CMK (cell line): ENCODE measurements at regions not wholly inside any gene's neighbourhood (a gene's known extent, or its start where the extent isn't known, plus 50 kb on each side); places are given as distances from the start of the nearest gene placed in this dataset.
"Not testable (repeated sequence)": the region's sequence is repeated elsewhere in the genome, so short reads cannot be mapped to it uniquely, and the experiment has no call there.

Experiments
- DNase-seq: peaks from one replicate; pipeline ENCODE4 v3.0.0-alpha.2; 2010; ENCODE audit warnings: low read depth

DNA sequence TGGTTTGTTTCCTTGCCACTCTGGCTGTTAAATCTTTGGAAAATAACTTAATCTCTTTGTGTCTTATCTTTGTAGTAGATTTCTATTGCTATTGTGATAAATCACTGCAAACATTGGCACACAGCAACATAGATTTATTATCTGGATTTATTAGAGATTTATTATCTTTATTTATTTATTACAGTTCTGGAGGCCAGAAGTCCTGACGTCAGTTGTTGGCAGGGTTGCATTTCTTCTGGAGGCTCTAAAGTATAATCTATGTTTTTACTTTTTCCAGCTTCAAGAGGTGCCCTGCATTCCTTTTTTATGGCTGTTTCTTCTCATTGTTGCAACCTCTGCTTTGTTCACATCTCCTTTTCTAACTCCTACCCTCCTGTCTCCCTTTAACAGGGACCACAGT is 542.8 kb downstream of the GRXCR1 start:
- no peak for DNase-seq

DNA sequence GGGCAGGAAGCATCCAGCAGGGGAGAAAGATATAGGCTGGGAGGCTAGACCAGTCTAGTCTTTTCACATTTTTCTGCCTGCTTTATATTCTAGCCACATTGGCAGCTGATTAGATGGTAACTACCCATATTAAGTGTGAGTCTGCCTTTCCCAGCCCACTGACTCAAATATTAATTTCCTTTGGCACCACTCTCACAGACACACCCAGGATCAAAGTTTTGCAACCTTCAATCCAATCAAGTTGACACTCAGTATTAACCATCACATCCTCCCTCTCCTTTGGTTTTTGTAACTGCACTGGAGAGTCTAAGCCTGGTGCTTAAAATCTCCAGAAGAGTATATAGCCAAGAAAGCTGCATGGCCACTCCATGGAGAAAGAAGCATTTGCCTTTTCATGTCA is 560.4 kb downstream of the GRXCR1 start:
- no peak for DNase-seq

- no peak for DNase-seq
These were observed 563.9 kb downstream of the GRXCR1 start for GRCh38 chr4:43456383-43456782.

DNA sequence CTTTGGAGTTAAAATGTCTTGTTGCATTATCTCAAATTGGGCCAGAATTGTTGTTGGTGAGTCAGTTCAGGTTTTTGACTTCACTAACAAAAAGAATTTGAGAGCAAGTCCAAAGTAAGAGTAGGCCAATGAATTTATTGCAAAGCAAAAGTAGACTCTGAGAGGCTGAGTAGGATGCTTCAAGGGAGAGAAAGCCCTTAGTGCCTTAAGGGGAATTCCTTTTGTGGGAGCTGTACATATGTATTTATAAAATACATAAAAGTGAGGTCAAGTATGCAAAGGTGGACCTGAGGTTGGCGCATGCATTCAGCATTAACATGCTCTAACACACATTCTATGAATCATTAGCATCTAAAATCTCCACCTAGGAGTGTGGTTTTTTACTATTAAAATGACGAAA is 565.4 kb downstream of the GRXCR1 start:
- DNase-seq, result no peak

GRCh38 chr4:43458293-43458692 is 565.8 kb downstream of the GRXCR1 start:
- DNase-seq, result no peak

DNA sequence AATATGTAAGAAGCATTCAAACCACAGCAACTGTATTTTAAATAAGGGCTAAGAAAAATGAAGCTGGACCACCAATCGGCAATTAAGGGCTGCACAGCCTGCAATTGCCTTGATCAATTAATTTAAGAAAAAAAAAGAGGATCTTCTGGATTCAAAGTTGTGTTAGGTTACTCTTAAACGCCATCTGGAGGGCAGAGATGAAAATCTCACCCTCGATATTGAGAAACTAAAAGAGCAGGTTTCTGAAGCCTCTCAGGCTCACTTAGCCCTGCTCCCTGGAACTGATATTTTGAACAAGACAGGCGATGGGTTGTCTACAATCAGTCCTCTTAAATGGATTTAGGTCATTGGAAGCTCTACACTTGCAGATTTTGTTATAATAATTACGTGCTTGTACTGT is 579.4 kb downstream of the GRXCR1 start:
- DNase-seq, result no peak

DNA sequence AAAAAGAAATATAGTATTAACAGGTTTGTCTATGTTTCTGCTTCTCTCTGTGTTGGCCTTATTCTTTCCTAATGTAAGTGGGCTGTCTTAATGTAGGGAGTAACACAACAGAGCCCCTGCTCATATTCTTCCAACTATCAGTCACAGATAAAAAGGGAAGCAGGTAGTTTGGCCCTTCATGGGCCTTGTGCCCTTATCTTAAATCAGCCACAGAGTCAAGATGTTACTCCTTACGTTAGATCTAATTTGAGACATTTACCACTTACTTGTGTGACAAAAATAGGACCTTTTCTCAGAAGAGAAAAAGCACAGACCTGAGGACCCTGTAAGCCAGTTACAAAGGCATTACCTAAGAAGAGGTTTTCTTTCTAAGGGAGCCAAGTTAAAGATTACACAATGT is 589.0 kb downstream of the GRXCR1 start:
- no peak for DNase-seq

DNA sequence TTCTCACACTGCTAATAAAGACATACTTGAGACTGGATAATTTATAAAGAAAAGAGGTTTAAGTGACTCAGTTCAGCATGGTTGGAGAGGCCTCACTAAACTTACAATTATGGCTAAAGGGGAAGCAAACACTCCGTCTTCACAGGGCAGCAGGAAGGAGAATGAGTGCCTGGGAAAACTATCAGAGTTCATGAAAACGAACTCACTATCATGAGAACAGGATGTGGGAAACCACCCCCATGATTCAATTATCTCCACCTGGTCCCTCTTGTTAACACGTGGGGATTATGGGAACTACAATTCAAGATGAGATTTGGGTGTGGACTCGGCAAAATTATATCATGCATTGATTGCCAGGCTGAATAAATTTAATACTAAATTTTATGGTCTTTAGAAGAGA is 592.7 kb downstream of the GRXCR1 start:
- DNase-seq, result no peak

GRCh38 chr4:43496188-43496587 is 603.7 kb downstream of the GRXCR1 start:
- DNase-seq, result no peak

- no peak for DNase-seq
These were observed 604.1 kb downstream of the GRXCR1 start for GRCh38 chr4:43496602-43497001.

GRCh38 chr4:43505823-43506222 is 613.3 kb downstream of the GRXCR1 start:
- not testable (repeated sequence) for DNase-seq

DNA sequence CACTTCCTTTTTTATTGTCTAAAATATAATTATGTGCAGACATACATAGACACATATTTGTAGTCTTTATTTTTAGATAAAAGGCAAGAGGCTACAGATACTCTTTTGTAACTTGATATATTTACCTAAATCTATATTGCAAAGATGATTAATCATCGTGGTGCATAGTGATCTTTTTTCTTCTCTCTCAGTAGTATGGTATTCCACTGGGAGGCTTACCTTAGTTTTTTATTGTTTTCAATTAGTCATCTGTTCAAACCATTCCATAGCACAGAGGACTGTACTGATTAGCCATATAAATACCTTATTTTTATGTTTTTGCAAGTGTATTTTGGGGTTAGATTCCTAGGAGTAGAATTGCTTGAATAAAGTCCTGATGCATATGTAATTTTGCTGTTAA is 619.7 kb downstream of the GRXCR1 start:
- DNase-seq, result no peak

DNA sequence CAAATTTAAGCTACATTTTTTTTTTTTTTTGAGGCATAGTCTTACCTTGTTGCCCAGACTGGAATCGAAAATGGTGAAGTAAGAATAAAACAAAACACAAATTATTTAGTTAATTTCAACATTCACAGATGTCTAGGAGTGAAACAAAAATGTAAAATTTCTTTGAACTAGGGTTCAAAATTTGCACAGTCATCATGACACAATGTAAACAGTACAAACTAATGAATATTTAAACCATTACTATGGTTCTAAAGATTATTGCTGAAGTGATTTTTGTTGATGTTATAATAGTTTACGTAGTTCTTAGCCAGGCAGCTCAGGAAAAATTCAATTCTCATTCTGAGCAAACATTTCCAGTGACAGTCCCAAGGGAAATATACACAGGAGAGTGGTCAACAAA is 633.1 kb downstream of the GRXCR1 start:
- no peak for DNase-seq

DNA sequence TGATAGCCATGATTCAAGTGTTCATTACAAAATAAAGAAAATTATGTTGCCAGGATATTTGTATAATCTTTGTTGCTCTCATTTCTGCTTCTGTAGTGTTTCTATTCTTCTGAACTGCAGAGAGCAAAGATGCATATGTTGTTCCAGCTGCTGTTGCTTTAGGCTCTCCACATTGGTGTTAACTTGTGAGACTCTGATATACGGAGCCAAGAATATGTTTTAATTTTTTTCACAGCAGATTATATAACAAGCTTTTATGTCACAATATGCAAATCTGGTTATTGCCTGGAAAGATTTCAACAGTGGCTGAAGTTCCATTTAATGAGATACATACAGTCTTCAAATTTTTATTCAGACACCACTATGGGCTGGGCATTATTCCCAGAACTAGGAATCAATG is 655.0 kb downstream of the GRXCR1 start:
- DNase-seq, result no peak

DNA sequence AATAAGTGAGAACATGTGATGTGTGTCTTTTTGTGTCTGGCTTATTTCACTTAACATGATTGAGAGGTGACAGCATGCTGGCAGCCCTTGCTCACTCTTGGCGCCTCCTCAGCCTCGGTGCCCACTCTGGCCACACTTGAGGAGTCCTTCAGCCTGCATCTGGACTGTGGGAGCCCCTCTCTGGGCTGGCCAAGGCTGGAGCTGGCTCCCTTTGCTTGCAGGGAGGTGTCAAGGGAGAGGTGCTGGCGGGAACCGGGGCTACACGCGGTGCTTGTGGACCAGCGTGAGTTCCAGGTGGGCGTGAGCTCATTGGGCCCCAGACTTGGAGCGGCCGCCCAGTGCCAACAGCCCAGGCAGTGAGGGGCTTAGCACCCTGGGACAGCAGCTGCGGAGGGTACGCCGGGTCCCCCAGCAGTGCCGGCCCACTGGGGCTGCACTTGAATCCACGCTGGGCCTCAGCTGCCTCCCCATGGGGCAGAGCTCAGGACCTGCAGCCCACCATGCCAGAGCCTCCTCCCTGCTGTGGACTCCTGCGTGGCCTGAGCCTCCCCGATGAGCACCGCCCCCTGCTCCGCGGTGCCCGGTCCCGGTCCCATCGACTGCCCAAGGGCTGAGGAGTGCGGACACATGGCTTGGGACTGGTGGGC is 658.6 kb downstream of the GRXCR1 start:
- DNase-seq, result no peak

DNA sequence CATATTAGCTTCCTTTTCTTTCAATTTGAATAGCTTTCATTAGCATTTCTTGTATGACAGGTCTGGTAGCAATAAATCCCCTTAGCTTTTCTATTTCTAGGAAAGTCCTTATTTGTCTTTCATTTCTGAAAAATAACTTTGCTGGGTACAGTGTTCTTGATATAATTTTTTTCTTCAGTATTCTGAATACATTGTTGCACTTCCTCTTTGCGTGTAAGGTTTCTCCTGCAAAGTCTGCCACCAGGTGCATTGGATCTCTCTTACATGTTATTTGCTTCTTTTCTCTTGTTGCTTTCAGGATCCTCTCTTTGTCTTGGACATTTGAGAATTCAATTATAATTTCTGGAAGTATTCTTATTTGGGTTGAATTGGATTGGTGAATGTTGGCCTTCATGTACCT is 663.7 kb downstream of the GRXCR1 start:
- DNase-seq, result no peak

- no peak for DNase-seq
These were observed 667.5 kb downstream of the GRXCR1 start for GRCh38 chr4:43560047-43560446.

GRCh38 chr4:43564107-43564506 is 671.6 kb downstream of the GRXCR1 start:
- DNase-seq, result no peak

DNA sequence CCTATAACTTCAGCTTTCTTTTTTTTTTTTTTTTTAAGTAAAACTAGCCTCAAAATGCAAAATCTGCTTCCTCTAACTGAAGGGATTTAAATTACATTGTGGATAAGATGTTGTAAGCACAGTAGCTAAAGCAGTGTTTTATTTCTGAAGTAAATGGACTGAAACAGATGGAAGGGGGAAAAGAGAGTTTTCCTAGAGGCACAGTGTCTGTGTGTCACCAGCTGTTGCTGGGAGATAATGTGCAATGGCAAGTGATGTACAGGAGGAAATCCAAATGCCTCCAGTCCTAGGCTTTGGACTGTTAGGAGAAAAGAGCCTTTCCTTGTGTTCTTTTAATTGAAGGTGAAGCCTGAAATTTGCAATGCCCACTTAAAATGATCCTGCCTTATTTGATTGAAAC is 672.1 kb downstream of the GRXCR1 start:
- DNase-seq, result no peak

DNA sequence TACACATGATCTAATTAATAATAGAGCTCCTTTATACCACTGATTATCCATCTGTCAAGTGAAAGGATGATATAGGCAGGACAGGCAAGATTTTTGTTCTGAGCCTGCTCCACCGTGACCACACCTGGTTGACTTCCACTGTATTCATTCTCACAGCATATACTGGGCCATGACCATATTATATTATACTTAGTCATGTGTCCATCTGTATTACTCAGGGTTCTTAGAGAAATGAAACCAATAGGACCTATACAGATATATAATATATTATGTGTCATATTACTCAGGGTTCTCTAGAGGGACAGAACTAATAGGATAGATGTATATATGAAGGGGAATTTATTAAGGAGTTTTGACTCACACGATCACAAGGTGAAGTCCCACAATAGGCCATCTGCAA is 675.1 kb downstream of the GRXCR1 start:
- DNase-seq, result no peak

DNA sequence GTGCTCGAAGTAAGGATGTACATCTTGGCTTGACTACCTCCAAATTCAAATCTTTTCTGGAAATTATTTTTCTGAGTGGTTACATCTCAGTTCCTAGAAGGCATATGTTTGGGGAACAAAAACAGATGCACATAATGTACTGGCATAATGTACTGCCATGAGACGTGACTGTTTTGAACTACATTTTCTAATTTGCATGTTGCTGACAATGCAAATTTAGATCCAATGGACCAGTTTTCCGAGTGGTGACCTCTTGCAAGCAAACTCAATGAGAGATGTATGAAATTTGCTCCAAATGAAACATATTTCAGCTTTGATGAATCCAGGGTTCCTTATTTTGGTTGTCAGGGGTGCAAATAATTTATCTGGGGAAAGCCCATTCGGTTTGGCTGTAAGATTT is 694.3 kb downstream of the GRXCR1 start:
- DNase-seq, result no peak

DNA sequence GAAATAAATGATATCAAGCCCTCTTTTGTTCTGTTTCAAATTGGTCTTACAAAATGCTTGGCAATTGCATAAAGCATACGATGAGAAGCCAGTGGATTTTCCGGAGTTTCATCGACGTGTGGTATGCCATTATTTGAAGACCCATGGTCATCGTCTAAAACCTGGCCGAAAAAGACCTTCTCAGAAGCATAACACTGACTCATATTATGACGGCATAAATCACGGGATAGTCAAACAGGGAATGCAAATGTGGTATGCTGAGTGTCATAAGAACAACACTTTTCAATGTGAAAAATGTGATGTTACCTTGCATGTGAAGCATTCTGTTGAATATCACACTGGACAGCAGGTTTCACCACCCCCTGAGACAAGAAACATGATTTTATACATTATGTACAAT is 695.2 kb downstream of the GRXCR1 start:
- DNase-seq, result no peak

DNA sequence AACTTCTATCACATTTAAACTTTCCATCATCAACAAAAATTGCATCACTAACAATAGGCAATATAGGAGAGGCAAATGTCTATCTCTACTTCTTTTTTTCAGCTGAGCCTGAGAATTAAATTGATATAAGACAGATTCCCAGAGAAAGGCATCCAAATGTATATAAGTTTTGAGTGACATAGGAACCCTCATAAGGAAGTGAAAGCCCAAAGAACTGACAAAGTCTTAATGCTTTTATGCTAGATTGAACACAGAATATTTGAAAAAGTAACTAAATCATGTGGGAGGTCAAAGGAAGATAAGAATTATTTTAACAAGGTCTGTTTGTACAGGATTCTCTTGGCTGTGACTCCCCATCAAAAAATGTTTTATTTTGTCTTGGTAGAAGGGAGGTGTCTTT is 714.9 kb downstream of the GRXCR1 start:
- no peak for DNase-seq

DNA sequence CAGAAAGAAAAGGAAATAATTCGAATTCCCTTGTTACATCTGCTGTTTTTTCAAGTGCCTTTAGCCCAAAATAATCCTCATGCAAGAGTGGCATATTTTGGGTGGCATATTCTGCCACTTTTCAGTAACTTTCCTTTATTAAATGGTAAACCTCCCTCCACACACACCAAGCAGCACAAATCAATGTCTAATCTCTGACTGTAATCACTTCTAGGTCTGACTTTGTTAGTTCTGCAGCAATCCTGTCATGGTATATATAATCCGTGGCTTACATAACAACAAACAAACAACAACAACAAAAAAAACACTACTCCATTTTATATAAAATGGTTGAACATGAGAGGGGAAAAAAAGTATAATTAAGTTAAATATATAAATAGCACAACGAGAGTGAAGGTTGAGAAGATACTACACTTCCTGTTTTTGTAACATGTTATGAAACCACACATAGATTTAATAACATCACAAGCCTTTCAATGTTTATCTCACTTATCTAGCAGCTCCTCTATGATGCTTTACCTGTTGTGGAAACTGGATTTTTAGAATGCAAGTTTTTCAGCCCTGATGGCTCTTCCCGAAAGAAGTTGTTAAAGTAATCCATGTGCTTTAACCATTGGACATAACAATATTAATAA is 715.4 kb downstream of the GRXCR1 start:
- no peak for DNase-seq
